OCI-LY1 (cell line): ENCODE measurements at regions not wholly inside any gene's neighbourhood (a gene's known extent, or its start where the extent isn't known, plus 50 kb on each side); places are given as distances from the start of the nearest gene placed in this dataset.

ENCODE experiments used
- H2AFZ ChIP-seq: fragments of 200-600 bp; sonication (generic), shearing (Covaris generic); 2 replicates; pipeline ENCODE4 v1.6.0; 2014; ENCODE audit warnings: antibody characterized with exemption, mild to moderate bottlenecking, low read length
- H3F3A ChIP-seq: fragments of 200-600 bp; sonication (generic), shearing (Covaris generic); 2 replicates; pipeline ENCODE4 v1.6.0; 2014; ENCODE audit warnings: mild to moderate bottlenecking, antibody characterized with exemption, low read length, moderate library complexity; ENCODE audit not compliant: insufficient read depth
- H3K27ac ChIP-seq: fragments of 200-600 bp; sonication (generic); 2 replicates; pipeline ENCODE4 v1.5.1; 2014; ENCODE audit warnings: low read length, mixed run types, mild to moderate bottlenecking, low read depth; ENCODE audit not compliant: poor library complexity, severe bottlenecking
- H3K27me3 ChIP-seq: fragments of 200-600 bp; sonication (generic); 2 replicates; pipeline ENCODE4 v1.6.0; 2014; ENCODE audit warnings: antibody characterized with exemption, mild to moderate bottlenecking, low read length, moderate library complexity; ENCODE audit not compliant: insufficient read depth
- H3K36me3 ChIP-seq: fragments of 200-600 bp; sonication (generic); 2 replicates; pipeline ENCODE4 v1.6.1; 2014; ENCODE audit warnings: mild to moderate bottlenecking, antibody characterized with exemption, low read length, moderate library complexity, mixed read lengths; ENCODE audit not compliant: insufficient read depth
- H3K4me1 ChIP-seq: fragments of 200-600 bp; sonication (generic); 2 replicates; pipeline ENCODE4 v1.5.1; 2014; ENCODE audit warnings: mild to moderate bottlenecking, low read length, moderate library complexity; ENCODE audit not compliant: insufficient read depth, severe bottlenecking
- H3K4me2 ChIP-seq: fragments of 200-600 bp; sonication (generic), shearing (Covaris generic); 2 replicates; pipeline ENCODE4 v1.6.1; 2014; ENCODE audit warnings: low read length
- H3K4me3 ChIP-seq: fragments of 200-600 bp; sonication (generic); 2 replicates; pipeline ENCODE4 v1.5.1; 2014; ENCODE audit warnings: low read length, low read depth, mild to moderate bottlenecking, mixed read lengths; ENCODE audit not compliant: poor library complexity, severe bottlenecking
- H3K79me2 ChIP-seq: fragments of 200-600 bp; shearing (Covaris generic); 2 replicates; pipeline ENCODE4 v1.6.1; 2016; ENCODE audit warnings: mixed run types, low read length, mixed read lengths; ENCODE audit not compliant: insufficient read depth
- H3K9ac ChIP-seq: fragments of 200-600 bp; sonication (generic), shearing (Covaris generic); 2 replicates; pipeline ENCODE4 v1.6.1; 2014; ENCODE audit warnings: mild to moderate bottlenecking, low read length, mixed read lengths
- H3K9me2 ChIP-seq: fragments of 200-600 bp; sonication (generic), shearing (Covaris generic); 2 replicates; pipeline ENCODE4 v1.6.1; 2014; ENCODE audit warnings: low read depth, mild to moderate bottlenecking, low read length, mixed read lengths
- H3K9me3 ChIP-seq: fragments of 200-600 bp; shearing (Covaris generic); 2 replicates; pipeline ENCODE4 v1.6.1; 2014; ENCODE audit warnings: low read length, mixed read lengths
- H4K20me1 ChIP-seq: fragments of 200-600 bp; sonication (generic), shearing (Covaris generic); 2 replicates; pipeline ENCODE4 v1.6.0; 2016; ENCODE audit warnings: mild to moderate bottlenecking, low read length; ENCODE audit not compliant: insufficient read depth
- CTCF ChIP-seq: fragments of 200-600 bp; sonication (generic), shearing (Covaris generic); IDR thresholded peaks from 2 replicates; pipeline ENCODE4 v1.5.1; 2017; ENCODE audit warnings: mild to moderate bottlenecking, antibody characterized with exemption, low read length, moderate library complexity, mixed read lengths
- EZH2 ChIP-seq: fragments of 200-600 bp; sonication (generic), shearing (Covaris generic); IDR thresholded peaks from 2 replicates; pipeline ENCODE4 v1.8.0; 2017; ENCODE audit warnings: borderline replicate concordance, mixed run types, mild to moderate bottlenecking, antibody characterized with exemption, low read length, moderate library complexity, mixed read lengths

DNA sequence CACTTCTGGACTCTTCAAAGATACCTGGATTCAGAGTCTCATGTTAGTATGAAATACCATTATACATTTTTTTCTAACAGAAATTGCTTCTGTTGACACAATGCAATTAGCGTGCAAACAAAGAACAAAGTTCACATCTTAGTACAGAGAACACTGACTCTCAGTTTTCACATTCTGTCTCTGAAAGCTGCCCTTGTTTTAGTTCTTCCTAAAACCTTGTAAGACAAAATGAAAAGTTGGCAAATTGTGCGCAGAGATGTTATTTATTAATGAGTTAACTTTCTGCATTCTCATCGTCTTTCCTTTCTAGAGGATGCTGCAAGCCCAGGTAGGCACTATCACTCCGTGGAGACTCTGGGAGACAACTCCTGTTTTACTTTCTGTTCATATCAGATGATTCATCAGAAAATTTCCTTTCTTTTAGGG is 377.3 kb upstream of the POU3F3 start:
- H2AFZ ChIP-seq = no peak overlapping the region

DNA sequence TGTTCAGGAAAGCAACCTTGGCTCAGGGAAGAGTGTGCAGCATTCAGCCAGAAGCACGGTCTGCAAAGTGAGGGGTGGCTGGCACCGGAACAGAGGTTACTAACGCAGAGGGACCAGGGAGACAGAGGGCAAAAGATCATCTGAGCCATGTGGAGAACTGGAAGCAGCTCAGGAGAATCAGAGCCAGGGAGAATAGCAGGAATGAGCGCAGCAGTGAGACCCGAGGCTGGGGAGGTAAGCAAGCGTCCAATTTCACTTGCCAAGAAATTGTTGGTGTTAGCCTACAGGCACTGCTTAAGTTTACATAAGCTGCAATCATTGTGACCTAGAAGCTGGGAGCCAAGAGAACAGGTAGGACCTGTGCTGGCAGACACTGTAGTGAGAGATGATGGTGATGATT is 372.6 kb upstream of the POU3F3 start:
- H3K4me1 ChIP-seq = no peaks in the 10 kb centered on the region
- no peak overlapping the region for H3K4me3 ChIP-seq
- no peak for TF ChIP-seq CTCF
- TF ChIP-seq EZH2 = no peak
- H3K36me3 ChIP-seq = no peaks in the 10 kb centered on the region; the same call in 1 of the 2 replicates
- no peak overlapping the region for H3K9ac ChIP-seq
- H3K79me2 ChIP-seq = no peaks in the 10 kb centered on the region
- no peak overlapping the region for H2AFZ ChIP-seq
- H3K27ac ChIP-seq = no peak overlapping the region
- no peak overlapping the region for H3K4me2 ChIP-seq
- H3F3A ChIP-seq = no peaks in the 10 kb centered on the region
- no peaks in the 10 kb centered on the region for H3K27me3 ChIP-seq
- no peaks in the 10 kb centered on the region for H4K20me1 ChIP-seq
- no peaks in the 10 kb centered on the region for H3K9me3 ChIP-seq
- no peaks in the 10 kb centered on the region for H3K9me2 ChIP-seq

More for the DNA sequence above, 377.3 kb upstream of the POU3F3 start:
- TF ChIP-seq EZH2 = no peak
- TF ChIP-seq CTCF = no peak
- no peaks in the 10 kb centered on the region for H3F3A ChIP-seq
- H3K4me1 ChIP-seq = no peaks in the 10 kb centered on the region
- no peaks in the 10 kb centered on the region for H3K79me2 ChIP-seq
- H3K36me3 ChIP-seq = no peaks in the 10 kb centered on the region
- no peak overlapping the region for H3K4me2 ChIP-seq
- no peaks in the 10 kb centered on the region for H3K9me2 ChIP-seq
- H3K9me3 ChIP-seq = no peaks in the 10 kb centered on the region
- H3K9ac ChIP-seq = no peak overlapping the region
- H3K4me3 ChIP-seq = no peak overlapping the region
- H3K27ac ChIP-seq = no peak overlapping the region
- no peaks in the 10 kb centered on the region for H4K20me1 ChIP-seq
- H3K27me3 ChIP-seq = no peaks in the 10 kb centered on the region

- H3K4me2 ChIP-seq = no peak overlapping the region
- H3F3A ChIP-seq = no peaks in the 10 kb centered on the region
- TF ChIP-seq CTCF (no peak), EZH2 (no peak)
- H3K36me3 ChIP-seq = no peaks in the 10 kb centered on the region; the same call in 1 of the 2 replicates
- H3K27me3 ChIP-seq = no peaks in the 10 kb centered on the region
- no peaks in the 10 kb centered on the region for H4K20me1 ChIP-seq
- no peaks in the 10 kb centered on the region for H3K9me3 ChIP-seq
- no peak overlapping the region for H3K27ac ChIP-seq
- no peak overlapping the region for H3K4me3 ChIP-seq
- no peaks in the 10 kb centered on the region for H3K9me2 ChIP-seq
- no peaks in the 10 kb centered on the region for H3K79me2 ChIP-seq
- no peak overlapping the region for H2AFZ ChIP-seq
- H3K9ac ChIP-seq = no peak overlapping the region
- no peaks in the 10 kb centered on the region for H3K4me1 ChIP-seq
These were observed 366.5 kb upstream of the POU3F3 start for GRCh38 chr2:104487366-104487765.
